Type B pancreatic cell (in vitro differentiated cells): ENCODE measurements at regions not wholly inside any gene's neighbourhood (a gene's known extent, or its start where the extent isn't known, plus 50 kb on each side); places are given as distances from the start of the nearest gene placed in this dataset.

ENCODE experiments used
- DNase-seq: peaks from one replicate; pipeline ENCODE4 v3.0.0; 2021; ENCODE audit warnings: mixed read lengths; ENCODE audit not compliant: unreplicated experiment; ENCODE audit errors: extremely low spot score
- H3K27ac Mint-ChIP-seq: 2 replicates; pipeline ENCODE4 v1.8.0; 2021; ENCODE audit warnings: mild to moderate bottlenecking, mixed read lengths
- H3K27me3 Mint-ChIP-seq: 2 replicates; pipeline ENCODE4 v1.8.0; 2021; ENCODE audit warnings: mixed read lengths
- H3K36me3 Mint-ChIP-seq: 2 replicates; pipeline ENCODE4 v1.8.0; 2021; ENCODE audit warnings: mixed read lengths
- H3K4me1 Mint-ChIP-seq: one replicate; pipeline ENCODE4 v1.8.0; 2021; ENCODE audit warnings: mixed read lengths; ENCODE audit not compliant: unreplicated experiment
- H3K4me3 Mint-ChIP-seq: 2 replicates; pipeline ENCODE4 v1.8.0; 2021; ENCODE audit warnings: mild to moderate bottlenecking, mixed read lengths
- H3K9me3 Mint-ChIP-seq: 2 replicates; pipeline ENCODE4 v1.8.0; 2021; ENCODE audit warnings: mixed read lengths
- TF ChIP-seq, protein P1 (sequence below): fragments of 200-600 bp; sonication (generic); conservative IDR thresholded peaks from 2 replicates; pipeline ENCODE4 v1.5.0; 2021; ENCODE audit warnings: antibody characterized with exemption, mild to moderate bottlenecking

GRCh38 chr6:94350833-94351232 is 931.5 kb upstream of the EPHA7 start:
- Mint-ChIP-seq H3K4me3 (no peak overlapping the region), H3K36me3 (no peaks in the 10 kb centered on the region), H3K27me3 (no peaks in the 10 kb centered on the region), H3K4me1 (peaks cover 7% of the 10 kb centered on the region), H3K9me3 (no peaks in the 10 kb centered on the region), H3K27ac (no peak overlapping the region)
- no peak for DNase-seq
- TF ChIP-seq, protein P1, sequence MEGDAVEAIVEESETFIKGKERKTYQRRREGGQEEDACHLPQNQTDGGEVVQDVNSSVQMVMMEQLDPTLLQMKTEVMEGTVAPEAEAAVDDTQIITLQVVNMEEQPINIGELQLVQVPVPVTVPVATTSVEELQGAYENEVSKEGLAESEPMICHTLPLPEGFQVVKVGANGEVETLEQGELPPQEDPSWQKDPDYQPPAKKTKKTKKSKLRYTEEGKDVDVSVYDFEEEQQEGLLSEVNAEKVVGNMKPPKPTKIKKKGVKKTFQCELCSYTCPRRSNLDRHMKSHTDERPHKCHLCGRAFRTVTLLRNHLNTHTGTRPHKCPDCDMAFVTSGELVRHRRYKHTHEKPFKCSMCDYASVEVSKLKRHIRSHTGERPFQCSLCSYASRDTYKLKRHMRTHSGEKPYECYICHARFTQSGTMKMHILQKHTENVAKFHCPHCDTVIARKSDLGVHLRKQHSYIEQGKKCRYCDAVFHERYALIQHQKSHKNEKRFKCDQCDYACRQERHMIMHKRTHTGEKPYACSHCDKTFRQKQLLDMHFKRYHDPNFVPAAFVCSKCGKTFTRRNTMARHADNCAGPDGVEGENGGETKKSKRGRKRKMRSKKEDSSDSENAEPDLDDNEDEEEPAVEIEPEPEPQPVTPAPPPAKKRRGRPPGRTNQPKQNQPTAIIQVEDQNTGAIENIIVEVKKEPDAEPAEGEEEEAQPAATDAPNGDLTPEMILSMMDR = no peak

DNA sequence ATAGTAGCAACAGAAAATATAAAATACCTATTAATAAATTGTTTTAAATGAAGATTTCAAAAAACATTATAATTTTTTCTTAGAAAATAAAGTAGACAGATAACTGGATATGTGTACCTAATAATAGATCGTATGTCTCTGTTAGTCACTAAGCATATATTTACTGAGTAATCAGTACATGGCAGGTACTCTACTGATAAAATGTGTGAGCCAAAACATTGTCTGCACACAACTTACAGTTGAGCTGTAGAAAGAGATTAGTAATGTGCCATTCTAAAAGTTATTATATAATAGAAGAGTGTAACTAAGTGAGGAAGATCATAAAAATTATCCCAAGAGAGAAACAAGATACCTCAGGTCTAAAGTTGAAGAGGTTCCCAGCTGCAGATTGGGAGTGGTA is 929.9 kb upstream of the EPHA7 start:
- Mint-ChIP-seq H3K4me1 (peaks cover 7% of the 10 kb centered on the region), H3K4me3 (no peak overlapping the region), H3K9me3 (no peaks in the 10 kb centered on the region), H3K27me3 (no peaks in the 10 kb centered on the region), H3K36me3 (no peaks in the 10 kb centered on the region), H3K27ac (no peak overlapping the region)
- TF ChIP-seq, protein P1 = no peak
- no peak for DNase-seq

DNA sequence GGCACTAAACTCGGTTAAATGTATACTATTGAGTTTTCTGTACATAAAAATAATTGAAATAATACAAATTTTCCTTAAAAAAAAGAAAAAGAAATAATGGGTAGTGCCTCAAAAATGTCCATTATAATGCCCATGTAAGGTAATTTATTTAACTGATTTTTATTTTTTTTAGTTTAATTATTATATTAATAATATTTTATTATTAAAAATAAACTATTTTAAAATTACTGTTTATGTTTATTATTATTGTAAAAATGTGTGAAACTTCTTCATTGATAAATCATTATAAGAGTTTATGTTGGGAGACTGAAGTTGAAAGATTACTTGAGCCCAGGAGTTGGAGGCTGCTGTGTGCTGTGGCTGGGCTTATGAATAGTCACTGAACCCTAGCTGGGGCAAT is 925.5 kb upstream of the EPHA7 start:
- TF ChIP-seq, protein P1 = no peak
- peaks cover 7% of the 10 kb centered on the region for H3K4me1 Mint-ChIP-seq
- H3K27me3 Mint-ChIP-seq = no peaks in the 10 kb centered on the region
- DNase-seq = no peak
- H3K36me3 Mint-ChIP-seq = no peaks in the 10 kb centered on the region
- H3K9me3 Mint-ChIP-seq = peaks cover 4% of the 10 kb centered on the region
- no peak overlapping the region for H3K4me3 Mint-ChIP-seq
- no peak overlapping the region for H3K27ac Mint-ChIP-seq

DNA sequence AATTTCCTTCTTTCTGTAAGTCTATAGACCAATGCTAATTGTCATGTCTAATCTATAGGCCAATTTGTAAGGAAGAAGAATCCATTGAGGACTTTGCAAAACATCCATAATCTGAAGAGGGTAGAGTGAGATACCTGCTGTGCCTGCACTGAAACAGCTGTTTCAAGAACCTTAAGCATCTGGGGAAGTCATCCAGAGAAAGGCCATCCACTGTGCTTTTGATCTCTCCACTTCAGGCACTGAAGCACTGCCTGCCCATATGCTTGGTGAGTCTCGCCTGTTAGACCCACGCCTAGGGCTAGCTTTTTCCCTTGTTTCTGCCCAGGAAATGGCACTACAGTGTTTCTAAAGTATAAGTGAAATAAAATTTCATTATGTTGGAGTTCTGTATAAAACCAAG is 921.8 kb upstream of the EPHA7 start:
- H3K9me3 Mint-ChIP-seq = peaks cover 4% of the 10 kb centered on the region
- H3K27me3 Mint-ChIP-seq = no peaks in the 10 kb centered on the region
- H3K36me3 Mint-ChIP-seq = no peaks in the 10 kb centered on the region
- no peak for DNase-seq
- H3K4me1 Mint-ChIP-seq = peaks cover 10% of the 10 kb centered on the region
- TF ChIP-seq, protein P1 = no peak
- H3K27ac Mint-ChIP-seq = no peak overlapping the region
- H3K4me3 Mint-ChIP-seq = no peak overlapping the region

DNA sequence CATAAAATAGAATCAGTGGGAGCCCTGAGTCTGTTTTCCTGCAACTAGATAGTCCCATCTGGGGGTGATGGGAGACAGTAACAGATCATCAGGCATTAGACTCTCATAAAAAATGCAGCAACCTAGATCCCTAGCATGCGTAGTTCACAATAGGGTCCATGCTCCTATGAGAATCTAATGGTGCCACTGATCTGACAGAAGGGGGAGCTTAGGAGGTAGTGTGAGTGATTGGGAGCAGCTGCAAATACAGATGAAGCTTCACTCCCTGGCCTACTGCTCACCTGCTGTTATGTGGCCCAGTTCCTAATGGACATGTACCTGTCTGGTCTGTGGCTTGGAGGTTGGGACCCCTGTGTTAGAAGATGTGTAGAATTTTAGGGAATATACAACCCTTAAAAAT is 904.5 kb upstream of the EPHA7 start:
- H3K4me3 Mint-ChIP-seq = no peak overlapping the region
- DNase-seq = no peak
- H3K27ac Mint-ChIP-seq = no peak overlapping the region
- H3K9me3 Mint-ChIP-seq = no peaks in the 10 kb centered on the region
- H3K27me3 Mint-ChIP-seq = no peaks in the 10 kb centered on the region
- TF ChIP-seq, protein P1 = no peak
- no peaks in the 10 kb centered on the region for H3K36me3 Mint-ChIP-seq
- no peaks in the 10 kb centered on the region for H3K4me1 Mint-ChIP-seq
